ENCODE measurements at regions not wholly inside any gene's neighbourhood (a gene's known extent, or its start where the extent isn't known, plus 50 kb on each side); places are given as distances from the start of the nearest gene placed in this dataset.
"Not testable (repeated sequence)": the region's sequence is repeated elsewhere in the genome, so short reads cannot be mapped to it uniquely, and the experiment has no call there.

DNA sequence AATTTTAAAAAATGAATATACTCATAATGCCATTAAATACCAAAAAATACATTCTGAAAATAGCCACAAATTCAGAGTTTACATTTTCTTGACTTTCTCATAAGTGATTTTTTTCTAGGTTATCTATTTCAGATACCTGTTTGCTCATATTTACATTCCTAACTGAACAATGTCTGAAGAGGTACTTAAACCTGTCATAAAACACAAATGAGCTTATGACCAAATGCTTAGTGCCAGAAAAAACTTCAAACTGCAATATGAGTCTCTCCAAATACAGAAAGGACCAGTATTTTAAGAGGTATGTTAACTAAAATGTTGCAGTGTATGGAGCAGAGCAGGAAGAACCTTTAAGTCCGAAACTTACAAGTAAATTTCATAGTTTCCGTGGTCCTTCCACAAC, 101.7 kb upstream of the FAN1 start:
- TF ChIP-seq POLR2A (IDR thresholded peaks at IDR 0.05; ENCODE audit: low read length); GATA1 (IDR thresholded peaks at IDR 0.05; ENCODE audit: low read depth, low read length): not testable (repeated sequence)
